NCI-H1694 treated with DMSO at 0.1 percent for 48 hours (cell line): ENCODE measurements at regions not wholly inside any gene's neighbourhood (a gene's known extent, or its start where the extent isn't known, plus 50 kb on each side); places are given as distances from the start of the nearest gene placed in this dataset.

Experiments
- DNase-seq: peaks from one replicate; lab custom pipeline; 2025; lab: John Stamatoyannopoulos, UW

GRCh38 chr5:4831325-4831724 lies 308.8 kb upstream of the ADAMTS16 start:
- no peak for DNase-seq

DNA sequence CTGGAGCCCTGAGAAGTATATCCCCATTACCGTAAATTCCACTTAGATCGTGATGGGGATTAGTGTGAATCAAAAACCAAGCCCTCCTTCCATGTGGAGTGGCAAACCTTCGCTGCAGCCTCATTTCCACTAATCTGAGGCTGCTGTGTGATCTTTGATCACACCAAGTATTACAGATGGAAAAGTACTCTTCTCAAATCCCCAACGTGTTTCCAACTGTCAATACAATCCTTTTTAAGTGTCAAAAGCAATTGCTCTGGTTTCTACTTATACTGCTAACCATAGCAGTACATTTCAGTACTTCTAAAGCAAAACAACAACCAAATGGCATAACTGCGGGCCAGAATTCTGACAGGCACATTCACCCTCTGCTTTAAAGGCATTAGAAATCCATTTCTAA lies 307.7 kb upstream of the ADAMTS16 start:
- no peak for DNase-seq

- DNase-seq = no peak
Observed at GRCh38 chr5:4833104-4833738, 306.9 kb upstream of the ADAMTS16 start.

DNA sequence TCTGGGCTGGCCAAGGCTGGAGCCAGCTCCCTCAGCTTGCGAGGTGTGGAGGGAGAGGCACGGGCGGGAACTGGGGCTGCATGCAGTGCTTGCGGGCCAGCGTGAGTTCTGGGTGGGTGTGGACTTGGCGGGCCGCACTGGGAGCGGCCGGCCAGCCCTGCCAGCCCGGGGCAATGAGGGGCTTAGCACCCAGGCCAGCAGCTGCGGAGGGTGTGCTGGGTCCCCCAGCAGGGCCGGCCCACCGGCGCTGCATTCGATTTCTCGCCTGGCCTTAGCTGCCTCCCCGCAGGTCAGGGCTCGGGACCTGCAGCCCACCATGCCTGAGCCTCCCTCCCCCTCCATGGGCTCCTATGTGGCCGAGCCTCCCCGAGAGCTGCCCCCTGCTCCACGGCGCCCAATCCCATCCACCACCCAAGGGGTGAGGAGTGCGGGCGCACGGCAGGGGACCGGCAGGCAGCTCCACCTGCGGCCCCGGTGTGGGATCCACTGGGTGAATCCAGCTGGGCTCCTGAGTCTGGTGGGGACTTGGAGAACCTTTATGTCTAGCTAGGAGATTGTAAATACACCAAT lies 302.6 kb upstream of the ADAMTS16 start:
- DNase-seq = no peak

- DNase-seq = no peak
Observed at GRCh38 chr5:4845221-4845620, 294.9 kb upstream of the ADAMTS16 start.

DNA sequence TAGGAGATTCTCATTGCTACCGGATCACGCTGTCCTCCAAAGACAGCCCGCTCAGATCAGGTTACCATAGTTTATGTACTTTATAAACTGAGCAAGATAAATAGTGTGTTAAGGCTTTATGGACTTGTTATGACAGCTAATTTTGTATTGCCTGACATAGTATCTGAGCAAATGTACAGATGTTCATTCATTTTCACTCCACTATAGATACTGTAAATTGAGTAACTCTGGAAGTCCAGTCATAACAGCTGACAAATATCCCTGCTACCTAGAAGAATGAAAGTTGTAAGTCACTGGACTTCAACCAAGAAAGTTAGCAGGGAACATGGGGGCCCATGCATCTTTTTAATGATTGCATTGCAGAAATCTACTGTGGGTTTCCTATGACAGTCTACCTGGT lies 292.4 kb upstream of the ADAMTS16 start:
- DNase-seq = no peak

- no peak for DNase-seq
Observed at GRCh38 chr5:4855036-4855435, 285.1 kb upstream of the ADAMTS16 start.

GRCh38 chr5:4855880-4856279 lies 284.2 kb upstream of the ADAMTS16 start:
- no peak for DNase-seq

DNA sequence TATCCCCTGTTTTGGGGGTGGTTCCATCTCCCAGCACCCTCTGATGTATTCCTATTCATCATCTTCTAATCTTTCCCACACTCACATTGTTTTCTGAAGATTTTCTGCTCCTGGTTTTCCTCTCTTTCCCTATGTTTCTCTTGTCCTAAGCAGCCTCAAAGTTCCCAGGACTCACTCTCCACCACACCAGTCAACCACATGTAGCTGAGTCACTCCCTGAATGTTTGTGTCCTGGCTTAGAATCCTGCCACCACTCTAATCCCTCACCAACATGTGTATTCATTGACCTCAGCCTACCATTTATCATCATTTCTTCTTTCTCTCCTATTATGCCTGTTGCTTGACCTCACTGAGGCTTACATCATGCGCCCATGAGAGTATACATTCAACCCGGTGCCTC lies 282.4 kb upstream of the ADAMTS16 start:
- DNase-seq = no peak

- DNase-seq = no peak
Observed at GRCh38 chr5:4859500-4860235, 280.5 kb upstream of the ADAMTS16 start.

DNA sequence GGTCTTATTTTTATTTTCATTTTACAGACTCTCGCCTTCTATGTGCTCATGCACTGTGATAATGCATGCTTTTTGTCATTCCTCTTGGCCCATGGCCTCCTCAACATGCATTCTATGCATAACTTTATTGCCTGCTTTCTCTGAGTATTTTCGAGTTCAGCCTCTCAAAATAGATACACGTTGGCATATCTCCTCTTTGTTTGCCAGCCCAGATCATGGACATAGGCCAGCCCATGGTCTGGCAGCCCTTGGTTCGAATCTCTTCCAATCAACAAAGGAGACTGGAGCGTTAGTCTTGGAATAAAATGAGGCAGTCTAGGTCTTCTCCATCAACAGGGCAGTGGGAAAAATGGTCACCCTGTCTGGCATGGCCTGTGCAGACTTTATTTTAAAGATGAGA lies 279.5 kb upstream of the ADAMTS16 start:
- DNase-seq = no peak

DNA sequence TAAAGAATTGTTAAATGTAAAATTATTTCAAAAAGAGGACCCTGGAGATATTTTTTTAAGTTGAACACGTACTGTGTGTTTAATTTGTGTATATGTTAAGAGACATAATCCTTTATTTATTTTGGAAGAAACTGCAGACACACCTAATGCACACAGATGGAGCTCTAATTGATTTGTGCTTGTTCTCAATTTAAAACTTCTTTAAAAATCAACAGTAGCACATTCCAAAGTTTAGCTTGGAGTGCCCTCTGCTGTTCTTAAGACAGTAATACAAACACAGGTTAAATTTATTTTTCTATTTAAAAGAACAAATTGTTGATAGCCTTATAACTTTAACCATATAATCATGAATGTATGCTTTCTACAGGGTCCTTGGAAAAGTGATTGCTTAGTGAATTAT lies 277.6 kb upstream of the ADAMTS16 start:
- DNase-seq = peak; percentile 59

DNA sequence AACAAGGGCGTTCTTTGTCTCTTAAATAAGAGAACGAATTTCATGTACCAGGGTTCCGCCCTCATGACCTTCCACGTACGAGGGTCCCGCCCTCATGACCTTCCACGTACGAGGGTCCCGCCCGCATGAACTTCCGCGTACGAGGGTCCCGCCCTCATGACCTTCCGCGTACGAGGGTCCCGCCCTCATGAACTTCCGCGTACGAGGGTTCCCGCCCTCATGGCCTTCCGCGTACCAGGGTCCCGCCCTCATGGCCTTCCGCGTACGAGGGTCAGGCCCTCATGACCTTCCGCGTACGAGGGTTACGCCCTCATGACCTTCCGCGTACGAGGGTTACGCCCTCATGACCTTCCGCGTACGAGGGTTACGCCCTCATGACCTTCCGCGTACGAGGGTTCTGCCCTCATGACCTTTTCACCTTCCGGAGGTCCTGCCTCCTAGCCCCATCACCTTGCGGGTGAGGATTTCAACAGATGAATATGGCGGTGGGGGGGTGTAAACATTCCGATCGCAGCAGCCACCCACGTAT lies 273.9 kb upstream of the ADAMTS16 start:
- DNase-seq = no peak

GRCh38 chr5:4866817-4867216 lies 273.3 kb upstream of the ADAMTS16 start:
- no peak for DNase-seq

DNA sequence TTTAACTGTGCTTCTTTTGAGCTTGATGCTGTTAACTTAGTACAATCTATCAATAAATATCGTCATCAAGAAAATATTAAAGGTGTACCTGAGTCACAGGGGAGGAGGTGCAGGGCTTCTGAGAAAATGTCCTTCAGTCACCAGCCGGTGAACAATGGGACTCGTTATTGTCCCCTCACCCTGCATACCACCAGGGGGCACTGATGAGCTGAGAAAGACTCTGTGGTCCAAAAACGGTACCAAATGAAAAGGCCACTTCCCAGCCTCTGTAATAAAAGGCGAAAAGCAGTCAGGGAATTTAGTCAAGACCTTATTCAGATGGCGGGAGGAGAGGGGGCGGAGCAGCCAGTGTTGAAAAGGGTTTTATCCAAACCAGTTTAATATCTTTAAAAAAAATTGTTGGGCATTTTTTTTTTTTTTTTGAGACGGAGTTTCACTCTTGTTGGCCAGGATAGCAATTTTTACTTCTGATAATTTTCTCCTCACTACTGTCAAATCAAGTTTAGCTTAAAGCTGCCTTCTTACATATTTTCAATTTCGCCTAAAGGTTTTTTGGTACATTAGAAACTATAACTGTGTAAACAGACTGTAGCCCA lies 271.9 kb upstream of the ADAMTS16 start:
- peak; percentile 13 for DNase-seq

GRCh38 chr5:4873652-4874051 lies 266.5 kb upstream of the ADAMTS16 start:
- DNase-seq = no peak

GRCh38 chr5:4874097-4874496 lies 266.0 kb upstream of the ADAMTS16 start:
- no peak for DNase-seq

DNA sequence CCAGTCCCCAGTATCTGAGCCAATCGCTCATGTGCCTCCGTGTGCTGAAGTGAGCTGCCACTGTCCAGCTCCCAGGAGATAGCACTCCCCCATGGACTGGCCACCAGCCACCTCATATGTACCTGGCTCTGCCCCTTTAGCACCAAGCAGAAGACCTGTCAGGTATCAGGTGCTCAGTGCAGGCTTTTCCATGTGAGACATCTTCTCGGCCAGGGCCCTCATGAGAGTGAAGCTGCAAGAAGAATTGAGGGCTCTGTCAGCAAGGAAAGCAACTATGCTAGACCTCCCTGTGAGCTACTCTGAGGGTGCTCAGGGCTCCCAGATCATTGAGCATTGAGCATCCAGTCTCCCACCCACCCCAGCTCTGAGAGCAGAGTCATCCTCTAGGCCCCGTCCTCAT lies 264.2 kb upstream of the ADAMTS16 start:
- no peak for DNase-seq

- DNase-seq = no peak
Observed at GRCh38 chr5:4876804-4877203, 263.3 kb upstream of the ADAMTS16 start.

DNA sequence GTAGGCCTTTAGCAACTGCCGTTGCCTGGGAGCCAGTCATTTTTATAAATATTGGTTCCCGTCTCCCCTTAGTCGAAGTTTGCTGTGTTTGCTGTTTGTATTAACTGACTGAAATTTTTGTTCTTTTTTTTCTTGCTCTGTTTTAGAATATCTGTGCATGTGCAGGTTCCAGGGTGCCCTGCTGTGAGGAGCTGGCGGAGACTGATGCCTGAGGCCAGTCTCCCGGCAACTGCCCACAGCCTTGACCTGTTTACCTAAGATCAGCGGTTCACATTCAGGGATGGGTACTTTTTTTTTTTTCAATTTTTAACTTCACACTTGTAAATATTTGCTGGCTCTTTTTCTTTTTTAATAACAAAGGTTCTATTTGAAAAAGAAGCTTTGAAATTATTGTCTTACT lies 262.6 kb upstream of the ADAMTS16 start:
- DNase-seq = no peak

- no peak for DNase-seq
Observed at GRCh38 chr5:4879075-4879474, 261.1 kb upstream of the ADAMTS16 start.

- DNase-seq = peak; percentile 40
Observed at GRCh38 chr5:4879693-4880303, 260.3 kb upstream of the ADAMTS16 start.
